GM10248 (cell line): ENCODE measurements at regions not wholly inside any gene's neighbourhood (a gene's known extent, or its start where the extent isn't known, plus 50 kb on each side); places are given as distances from the start of the nearest gene placed in this dataset.
"Not testable (repeated sequence)": the region's sequence is repeated elsewhere in the genome, so short reads cannot be mapped to it uniquely, and the experiment has no call there.

Experiments
- CTCF ChIA-PET: fragments of 300-600 bp; sonication (Branson Sonifier 250); formaldehyde crosslinking; extraction: SDS; loops from one replicate; lab custom pipeline; 2021; ENCODE audit warnings: antibody characterized with exemption; lab: Yijun Ruan, JAX
- POLR2A ChIA-PET: fragments of 350-650 bp; sonication (Branson Sonifier 250); formaldehyde crosslinking; extraction: SDS; loops from one replicate; lab custom pipeline; 2020; ENCODE audit warnings: antibody characterized with exemption; lab: Yijun Ruan, JAX
- DNase-seq: peaks from one replicate; pipeline ENCODE4 v3.0.0; 2012; ENCODE audit errors: extremely low spot score
- CTCF ChIP-seq: IDR thresholded peaks from 2 replicates; pipeline ENCODE4 v1.5.1; 2012; ENCODE audit warnings: mild to moderate bottlenecking, low read depth; ENCODE audit errors: extremely low read depth, missing control alignments, control extremely low read depth

GRCh38 chr20:30910937-30911725 lies 346.3 kb upstream of the DEFB115 start:
- CTCF ChIA-PET, result no interaction called here
- TF ChIP-seq CTCF, result no peak
- POLR2A ChIA-PET, result no interaction called here
- DNase-seq, result no peak

GRCh38 chr20:30911832-30912660 lies 345.4 kb upstream of the DEFB115 start:
- DNase-seq, POLR2A ChIA-PET, CTCF ChIA-PET: not testable (repeated sequence)

- DNase-seq, POLR2A ChIA-PET, CTCF ChIA-PET: not testable (repeated sequence)
Observed at GRCh38 chr20:30912661-30913026, 344.8 kb upstream of the DEFB115 start.

GRCh38 chr20:30916404-30916803 lies 341.1 kb upstream of the DEFB115 start:
- CTCF ChIA-PET, POLR2A ChIA-PET: not testable (repeated sequence)

GRCh38 chr20:30919514-30920188 lies 337.8 kb upstream of the DEFB115 start:
- DNase-seq, result no peak
- TF ChIP-seq CTCF, result no peak
- ChIA-PET CTCF (no interaction called here), POLR2A (no interaction called here)

More at GRCh38 chr20:30916404-30916803, 341.1 kb upstream of the DEFB115 start:
- DNase-seq, result not testable (repeated sequence)

GRCh38 chr20:30921286-30922071 lies 336.0 kb upstream of the DEFB115 start:
- CTCF ChIA-PET, result no interaction called here
- TF ChIP-seq CTCF, result no peak
- peak; percentile 3 for DNase-seq
- POLR2A ChIA-PET, result no interaction called here

- POLR2A ChIA-PET, result no interaction called here
- DNase-seq, result no peak
- CTCF ChIA-PET, result no interaction called here
- no peak for TF ChIP-seq CTCF
Observed at GRCh38 chr20:30922129-30922528, 335.3 kb upstream of the DEFB115 start.
